Muscle layer of duodenum (tissue), 2 donors: ENCODE measurements at regions not wholly inside any gene's neighbourhood (a gene's known extent, or its start where the extent isn't known, plus 50 kb on each side); places are given as distances from the start of the nearest gene placed in this dataset.

Experiments
- H3K27ac ChIP-seq: one replicate; pipeline ENCODE4 v1.7.0; 2013; ENCODE audit warnings: mild to moderate bottlenecking, low read length
- H3K27me3 ChIP-seq: one replicate; pipeline ENCODE4 v1.7.0; 2013; ENCODE audit warnings: low read depth, mild to moderate bottlenecking, control low read depth, low read length
- H3K36me3 ChIP-seq, 2 donors: one replicate each; pipeline ENCODE4 v1.7.0; 2013; ENCODE audit warnings: low read length in 2 of 2, control low read depth in 1 of 2, mild to moderate bottlenecking in 1 of 2; ENCODE audit not compliant: insufficient read depth in 2 of 2, control insufficient read depth in 1 of 2
- H3K4me1 ChIP-seq, 2 donors: one replicate each; pipeline ENCODE4 v1.7.0; 2013; ENCODE audit warnings: low read length in 2 of 2, mild to moderate bottlenecking in 2 of 2, control low read depth in 1 of 2, moderate library complexity in 1 of 2; ENCODE audit not compliant: insufficient read depth in 2 of 2, control insufficient read depth in 1 of 2
- H3K4me3 ChIP-seq, 2 donors: one replicate each; pipeline ENCODE4 v1.7.0; 2013; ENCODE audit warnings: low read length in 2 of 2, low read depth in 1 of 2, mild to moderate bottlenecking in 1 of 2
- H3K9me3 ChIP-seq, 2 donors: one replicate each; pipeline ENCODE4 v1.7.0; 2013; ENCODE audit warnings: low read length in 2 of 2, control low read depth in 1 of 2, mild to moderate bottlenecking in 1 of 2; ENCODE audit not compliant: control insufficient read depth in 1 of 2
- donor health status: healthy.

- Histone ChIP-seq H3K9me3 (no peaks in the 10 kb centered on the region), H3K4me3 (no peak overlapping the region), H3K4me1 (no peaks in the 10 kb centered on the region), H3K36me3 (no peaks in the 10 kb centered on the region), H3K27ac (no peak overlapping the region), H3K27me3 (no peaks in the 10 kb centered on the region)
These were observed 826.2 kb downstream of the NLGN4X start for GRCh38 chrX:5402461-5402860.

DNA sequence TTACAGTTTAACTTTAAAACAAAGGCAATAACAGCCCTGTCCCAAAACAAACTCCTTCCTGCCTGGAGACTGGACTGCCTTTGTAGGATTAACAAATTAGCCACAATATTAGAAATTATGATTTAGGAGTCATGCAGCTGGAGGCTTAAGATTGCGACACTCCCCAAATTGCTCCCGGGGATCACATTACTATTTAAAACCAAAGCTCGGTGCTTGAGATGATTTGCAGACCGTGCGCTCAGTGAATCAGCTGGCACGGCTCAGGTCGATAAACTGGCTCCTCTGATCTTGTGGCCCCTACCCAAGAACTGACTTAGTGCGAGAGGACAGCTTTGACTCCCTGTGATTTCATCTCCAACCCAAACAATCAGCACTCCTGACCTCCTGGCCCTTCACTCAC lies 829.3 kb downstream of the NLGN4X start:
- no peak overlapping the region for H3K4me3 ChIP-seq

DNA sequence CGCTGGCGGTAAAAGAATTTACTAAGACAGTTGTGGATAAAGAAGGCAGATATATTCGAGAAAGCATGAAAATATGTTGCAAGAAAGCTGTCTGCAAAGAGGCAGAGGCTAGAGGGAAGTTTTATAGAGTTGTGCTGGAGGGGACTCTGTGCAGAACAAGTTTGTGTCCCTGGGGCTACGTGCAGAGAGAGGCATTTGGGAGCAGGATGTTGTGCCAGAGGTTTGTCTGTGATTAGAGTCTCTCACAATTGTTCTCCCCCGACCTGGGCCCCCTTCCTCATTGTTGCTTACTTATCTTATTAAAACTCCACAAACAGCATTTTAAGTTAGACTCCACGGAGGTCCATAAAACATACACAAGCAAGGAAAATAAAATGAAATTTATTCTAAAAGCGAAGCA lies 831.3 kb downstream of the NLGN4X start:
- H3K9me3 ChIP-seq, result no peaks in the 10 kb centered on the region
- no peaks in the 10 kb centered on the region for H3K4me1 ChIP-seq
- no peak overlapping the region for H3K4me3 ChIP-seq
- H3K27ac ChIP-seq, result no peak overlapping the region
- H3K27me3 ChIP-seq, result no peaks in the 10 kb centered on the region
- H3K36me3 ChIP-seq, result no peaks in the 10 kb centered on the region

More for the DNA sequence above, 829.3 kb downstream of the NLGN4X start:
- Histone ChIP-seq H3K9me3 (no peaks in the 10 kb centered on the region), H3K27ac (no peak overlapping the region), H3K4me1 (no peaks in the 10 kb centered on the region), H3K27me3 (no peaks in the 10 kb centered on the region), H3K36me3 (no peaks in the 10 kb centered on the region)

DNA sequence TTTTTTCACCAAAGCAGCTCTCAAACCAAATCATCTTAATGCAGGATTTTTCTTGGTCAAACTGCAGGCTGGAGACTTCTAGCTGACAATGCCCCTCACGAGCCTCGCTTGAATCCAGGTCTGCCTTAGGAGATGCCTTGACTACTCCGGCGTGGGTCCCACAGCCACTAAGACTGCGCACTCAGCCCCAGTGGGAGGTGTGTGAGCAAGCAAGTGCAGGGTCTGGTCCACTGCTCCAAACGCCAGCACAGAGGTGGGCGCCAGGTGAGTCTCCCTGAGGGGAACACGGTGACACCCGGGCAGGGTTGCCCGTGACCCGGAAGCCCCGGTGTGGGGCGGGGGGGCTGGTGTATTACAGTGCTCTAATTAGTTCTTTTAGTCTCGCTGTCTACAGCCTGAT lies 838.3 kb downstream of the NLGN4X start:
- Histone ChIP-seq H3K4me1 (no peaks in the 10 kb centered on the region), H3K27ac (no peak overlapping the region), H3K36me3 (no peaks in the 10 kb centered on the region), H3K4me3 (no peak overlapping the region), H3K27me3 (no peaks in the 10 kb centered on the region), H3K9me3 (peaks cover 0 to 3% of the 10 kb centered on the region in 2 donors)

DNA sequence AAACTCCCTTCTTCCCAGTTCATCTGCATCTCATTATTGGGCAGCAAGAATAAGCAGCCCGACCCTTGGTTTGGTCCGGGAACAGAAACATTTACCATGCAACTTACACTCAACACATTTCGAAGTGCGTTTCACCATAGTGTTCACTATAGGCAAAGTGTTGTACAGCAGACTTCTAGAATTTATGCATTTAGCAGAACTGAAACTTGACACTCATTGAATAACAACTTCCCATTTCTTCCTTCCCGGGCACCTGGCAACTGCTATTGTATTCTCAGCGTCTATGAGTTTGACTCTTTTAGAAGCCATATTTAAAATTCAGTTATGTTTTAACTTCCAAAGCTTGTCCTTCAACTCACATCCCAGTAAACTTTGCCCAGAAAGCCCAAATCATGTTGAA lies 840.6 kb downstream of the NLGN4X start:
- Histone ChIP-seq H3K27ac (no peak overlapping the region), H3K27me3 (no peaks in the 10 kb centered on the region), H3K4me3 (no peak overlapping the region), H3K36me3 (no peaks in the 10 kb centered on the region), H3K4me1 (no peaks in the 10 kb centered on the region), H3K9me3 (peaks cover 0 to 3% of the 10 kb centered on the region in 2 donors)

DNA sequence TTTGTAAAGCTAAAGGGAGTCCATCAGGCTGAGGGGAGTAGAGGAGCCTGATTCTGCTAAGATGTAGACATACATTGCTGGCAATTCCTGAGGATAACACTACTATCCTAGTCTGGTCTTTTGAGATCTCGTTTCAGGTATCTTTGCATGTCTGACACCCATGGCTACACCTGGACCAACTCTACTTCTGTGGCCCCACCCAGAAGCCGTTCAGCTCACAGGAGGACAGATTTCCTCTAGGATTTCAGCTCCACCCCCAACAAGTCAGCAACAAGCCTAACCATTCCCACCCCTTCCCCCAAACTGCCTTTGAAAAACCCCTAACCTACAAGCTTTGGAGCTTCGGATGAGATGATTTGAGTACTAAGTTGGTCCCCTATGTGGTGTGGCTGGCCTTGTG lies 848.2 kb downstream of the NLGN4X start:
- no peaks in the 10 kb centered on the region for H3K4me1 ChIP-seq
- no peaks in the 10 kb centered on the region for H3K9me3 ChIP-seq
- no peaks in the 10 kb centered on the region for H3K27me3 ChIP-seq
- no peaks in the 10 kb centered on the region for H3K36me3 ChIP-seq
- H3K4me3 ChIP-seq, result no peak overlapping the region
- no peak overlapping the region for H3K27ac ChIP-seq

- Histone ChIP-seq H3K4me3 (no peak overlapping the region), H3K27me3 (no peaks in the 10 kb centered on the region), H3K9me3 (no peaks in the 10 kb centered on the region), H3K4me1 (no peaks in the 10 kb centered on the region), H3K27ac (no peak overlapping the region), H3K36me3 (no peaks in the 10 kb centered on the region)
These were observed 886.8 kb downstream of the NLGN4X start for GRCh38 chrX:5341902-5342301.

DNA sequence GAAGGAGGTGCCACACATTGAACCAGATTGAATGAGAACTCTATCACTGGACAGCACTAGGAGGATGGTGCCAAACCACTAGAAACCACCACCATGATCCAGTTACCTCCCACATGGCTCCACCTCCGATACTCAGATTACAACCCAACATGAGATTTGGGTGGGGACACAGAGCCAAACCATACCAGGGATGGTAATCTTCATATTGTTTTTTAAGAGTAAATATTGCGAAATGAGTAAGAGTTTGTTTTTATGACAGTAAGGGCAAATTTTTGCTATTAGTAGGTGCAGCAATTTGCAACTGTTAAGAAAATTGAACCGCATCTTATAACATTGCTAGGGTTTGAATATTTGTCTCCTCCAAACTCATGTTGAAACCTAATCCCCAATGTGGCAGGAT lies 891.5 kb downstream of the NLGN4X start:
- Histone ChIP-seq H3K27ac (no peak overlapping the region), H3K4me3 (no peak overlapping the region), H3K9me3 (no peaks in the 10 kb centered on the region), H3K36me3 (no peaks in the 10 kb centered on the region), H3K4me1 (no peaks in the 10 kb centered on the region), H3K27me3 (no peaks in the 10 kb centered on the region)

- no peaks in the 10 kb centered on the region for H3K36me3 ChIP-seq
These were observed 904.1 kb downstream of the NLGN4X start for GRCh38 chrX:5324546-5324945.

DNA sequence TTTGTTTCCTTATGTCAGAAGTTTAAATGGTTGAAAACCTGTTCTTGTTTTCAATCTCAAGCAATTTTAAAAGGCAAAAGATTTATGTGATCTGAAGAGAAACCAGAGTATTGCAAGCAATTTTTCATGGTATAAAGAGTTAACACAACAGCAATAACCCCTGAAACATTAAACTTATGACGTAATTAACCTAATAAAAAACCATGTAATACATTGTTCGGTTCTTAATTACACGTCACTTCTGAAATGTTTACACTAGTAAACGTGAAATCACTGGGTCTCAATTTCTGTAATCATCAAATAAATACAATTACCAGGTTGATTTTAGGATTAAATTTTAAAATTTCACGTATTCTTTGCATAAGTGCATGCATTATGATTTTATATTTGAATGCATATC lies 914.5 kb downstream of the NLGN4X start:
- no peak overlapping the region for H3K4me3 ChIP-seq
- no peaks in the 10 kb centered on the region for H3K9me3 ChIP-seq
- no peaks in the 10 kb centered on the region for H3K36me3 ChIP-seq
- no peaks in the 10 kb centered on the region for H3K4me1 ChIP-seq
- H3K27me3 ChIP-seq, result no peaks in the 10 kb centered on the region
- no peak overlapping the region for H3K27ac ChIP-seq

More at GRCh38 chrX:5324546-5324945, 904.1 kb downstream of the NLGN4X start:
- Histone ChIP-seq H3K27me3 (no peaks in the 10 kb centered on the region), H3K9me3 (no peaks in the 10 kb centered on the region), H3K27ac (no peak overlapping the region), H3K4me1 (no peaks in the 10 kb centered on the region), H3K4me3 (no peak overlapping the region)

DNA sequence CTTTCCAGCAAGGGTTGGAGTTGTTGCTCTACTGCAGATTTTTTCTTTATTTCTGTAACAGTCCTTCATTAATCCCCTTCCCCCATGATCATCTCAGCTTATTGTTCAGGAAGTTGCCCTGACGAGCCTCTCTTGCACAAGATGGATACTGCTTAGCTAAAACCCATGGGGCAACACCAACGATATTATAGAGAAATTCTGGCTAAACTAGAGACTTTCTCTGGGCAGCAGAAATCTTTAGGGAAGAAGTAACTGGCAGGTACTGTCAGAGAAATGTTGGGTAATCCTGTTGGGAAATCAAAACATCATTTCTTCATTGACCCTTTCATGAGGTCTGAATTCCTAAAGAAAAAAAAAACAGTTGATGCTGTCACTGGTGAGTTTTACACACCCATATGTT lies 921.3 kb downstream of the NLGN4X start:
- Histone ChIP-seq H3K27ac (no peak overlapping the region), H3K4me3 (no peak overlapping the region), H3K36me3 (no peaks in the 10 kb centered on the region), H3K9me3 (no peaks in the 10 kb centered on the region), H3K27me3 (no peaks in the 10 kb centered on the region), H3K4me1 (no peaks in the 10 kb centered on the region)

DNA sequence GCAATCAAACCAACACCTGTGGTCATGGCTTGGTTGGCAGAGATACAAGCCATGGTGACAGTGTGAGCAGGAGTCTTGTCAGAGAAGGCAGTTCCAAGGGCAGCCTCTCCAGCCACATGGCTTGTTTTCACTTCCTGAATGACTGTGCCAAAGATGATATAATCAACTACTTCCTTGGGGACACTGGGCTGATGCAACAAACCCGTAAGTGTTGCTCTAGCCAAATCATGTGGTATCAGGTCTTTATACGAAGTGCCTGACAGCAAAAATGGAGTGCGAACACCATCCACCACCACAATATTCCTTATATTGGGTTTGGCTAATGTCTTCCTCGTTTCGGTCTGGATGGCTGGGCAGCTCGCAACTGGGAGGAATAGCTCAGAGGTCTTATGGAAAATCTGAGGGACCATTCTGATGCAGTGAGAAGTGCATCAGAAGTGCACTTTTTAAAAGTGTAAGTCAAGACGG lies 922.0 kb downstream of the NLGN4X start:
- H3K4me3 ChIP-seq, result no peak overlapping the region
- no peaks in the 10 kb centered on the region for H3K9me3 ChIP-seq
- no peaks in the 10 kb centered on the region for H3K27me3 ChIP-seq
- no peak overlapping the region for H3K27ac ChIP-seq
- no peaks in the 10 kb centered on the region for H3K4me1 ChIP-seq
- H3K36me3 ChIP-seq, result no peaks in the 10 kb centered on the region
